ENCODE measurements at regions not wholly inside any gene's neighbourhood (a gene's known extent, or its start where the extent isn't known, plus 50 kb on each side); places are given as distances from the start of the nearest gene placed in this dataset.

DNA sequence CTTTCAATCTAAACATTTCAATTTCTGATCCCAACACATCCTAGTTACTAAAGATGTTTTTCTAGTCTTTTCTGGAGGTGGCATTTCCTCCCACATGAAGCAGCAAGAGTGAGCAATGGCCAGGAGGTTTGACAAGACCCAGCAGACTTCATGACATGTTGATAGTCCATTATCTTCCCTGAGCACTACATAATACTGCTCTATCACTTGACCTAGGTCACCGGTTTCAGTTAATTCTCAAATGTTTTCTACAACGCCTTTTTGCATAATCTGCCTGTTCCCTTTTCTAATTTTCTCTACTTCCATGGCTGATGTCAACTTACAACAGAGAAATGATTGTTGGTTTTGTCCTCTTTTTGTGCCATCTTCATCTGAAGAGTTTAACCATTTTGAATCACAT lies 62.0 kb upstream of the GPRIN3 start:
- H3K36me3 ChIP-seq (ENCODE audit: control insufficient read depth, insufficient read depth, low read length): no peaks in the 10 kb centered on the region
- DNase-seq: no peak
- H3K4me1 ChIP-seq (ENCODE audit: control insufficient read depth, insufficient read depth, low read length): peaks cover 6% of the 10 kb centered on the region
- WGBS (ENCODE audit: insufficient coverage, low lambda C conversion rate): 89% methylated on average over 1 of the region's 2 CpGs
- H3K9me3 ChIP-seq (ENCODE audit: control insufficient read depth, low read depth, low read length): no peaks in the 10 kb centered on the region
- no peak overlapping the region for H3K4me3 ChIP-seq (ENCODE audit: low read length)
- peaks cover 2% of the 10 kb centered on the region for H3K27me3 ChIP-seq (ENCODE audit: control insufficient read depth, insufficient read depth, low read length)
- no peak overlapping the region for H3K27ac ChIP-seq (ENCODE audit: low read length)

DNA sequence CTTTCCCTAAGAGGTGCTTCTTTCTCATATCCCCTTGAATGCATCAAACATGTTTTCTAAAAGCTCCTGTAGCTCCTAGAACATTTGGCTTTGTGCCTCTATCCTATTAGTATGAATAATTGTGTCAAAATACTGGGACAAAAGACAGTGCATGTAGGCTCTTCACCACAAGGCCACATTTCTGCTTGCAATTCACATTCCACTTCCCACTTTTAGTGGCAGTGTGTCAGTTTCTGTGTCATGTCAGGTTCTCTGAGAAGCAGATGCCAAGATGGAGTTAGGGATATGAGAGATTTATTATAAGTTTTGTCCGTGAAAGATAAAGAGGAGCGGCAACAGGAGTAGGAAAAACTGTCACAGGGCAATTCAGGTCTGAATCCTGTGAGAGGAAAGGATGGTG lies 61.3 kb upstream of the GPRIN3 start:
- no peak overlapping the region for H3K4me3 ChIP-seq (ENCODE audit: low read length)
- peaks cover 2% of the 10 kb centered on the region for H3K27me3 ChIP-seq (ENCODE audit: control insufficient read depth, insufficient read depth, low read length)
- WGBS (ENCODE audit: insufficient coverage, low lambda C conversion rate): 93% methylated on average over 2 of the region's 2 CpGs
- peaks cover 6% of the 10 kb centered on the region for H3K4me1 ChIP-seq (ENCODE audit: control insufficient read depth, insufficient read depth, low read length)
- DNase-seq: no peak
- no peaks in the 10 kb centered on the region for H3K9me3 ChIP-seq (ENCODE audit: control insufficient read depth, low read depth, low read length)
- no peaks in the 10 kb centered on the region for H3K36me3 ChIP-seq (ENCODE audit: control insufficient read depth, insufficient read depth, low read length)
- H3K27ac ChIP-seq (ENCODE audit: low read length): no peak overlapping the region

DNA sequence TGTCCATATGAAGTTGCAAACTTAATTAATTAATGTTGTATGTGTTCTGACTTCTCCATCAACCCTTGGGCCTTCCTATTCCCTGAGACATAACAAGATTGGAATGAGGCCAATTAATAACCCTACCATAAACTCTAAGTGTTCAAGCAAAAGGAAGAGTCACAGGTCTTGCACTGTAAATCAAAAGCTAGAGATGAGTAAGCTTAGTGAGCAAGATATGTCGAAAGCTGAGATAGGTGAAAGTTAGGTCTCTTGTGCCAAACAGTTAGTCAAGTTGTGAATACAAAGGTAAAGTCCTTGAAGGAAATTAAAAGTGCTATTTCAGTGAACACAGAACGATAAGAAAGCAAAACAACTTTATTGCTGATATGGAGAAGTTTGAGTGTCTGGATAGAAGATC lies 58.2 kb upstream of the GPRIN3 start:
- no peaks in the 10 kb centered on the region for H3K36me3 ChIP-seq (ENCODE audit: control insufficient read depth, insufficient read depth, low read length)
- H3K4me3 ChIP-seq (ENCODE audit: low read length): no peak overlapping the region
- H3K9me3 ChIP-seq (ENCODE audit: control insufficient read depth, low read depth, low read length): no peaks in the 10 kb centered on the region
- WGBS (ENCODE audit: insufficient coverage, low lambda C conversion rate): 21% methylated on average over 2 of the region's 2 CpGs
- H3K4me1 ChIP-seq (ENCODE audit: control insufficient read depth, insufficient read depth, low read length): peaks cover 6% of the 10 kb centered on the region
- H3K27me3 ChIP-seq (ENCODE audit: control insufficient read depth, insufficient read depth, low read length): peaks cover 2% of the 10 kb centered on the region
- no peak overlapping the region for H3K27ac ChIP-seq (ENCODE audit: low read length)
- DNase-seq: peak; percentile 75 to 89

DNA sequence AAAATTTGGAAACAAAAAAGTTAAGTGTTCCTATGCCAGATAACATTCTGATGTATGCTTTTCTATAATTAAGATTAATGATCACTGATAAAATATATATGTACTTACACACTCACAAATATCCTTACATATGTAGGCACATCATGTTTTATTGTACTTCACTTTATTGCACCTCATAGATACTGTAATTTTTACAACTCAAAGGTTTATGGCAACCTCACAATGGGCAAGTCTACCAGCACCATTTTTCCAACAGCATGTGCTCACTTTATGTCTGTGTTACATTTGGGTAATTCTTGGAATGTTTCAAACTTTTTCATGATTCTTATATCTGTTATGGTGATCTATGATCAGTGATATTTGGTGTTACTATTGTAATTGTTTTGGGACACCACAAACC lies 57.8 kb upstream of the GPRIN3 start:
- H3K9me3 ChIP-seq (ENCODE audit: control insufficient read depth, low read depth, low read length): no peaks in the 10 kb centered on the region
- no peak overlapping the region for H3K27ac ChIP-seq (ENCODE audit: low read length)
- DNase-seq: no peak
- H3K36me3 ChIP-seq (ENCODE audit: control insufficient read depth, insufficient read depth, low read length): no peaks in the 10 kb centered on the region
- H3K4me3 ChIP-seq (ENCODE audit: low read length): no peak overlapping the region
- peaks cover 6% of the 10 kb centered on the region for H3K4me1 ChIP-seq (ENCODE audit: control insufficient read depth, insufficient read depth, low read length)
- peaks cover 2% of the 10 kb centered on the region for H3K27me3 ChIP-seq (ENCODE audit: control insufficient read depth, insufficient read depth, low read length)

DNA sequence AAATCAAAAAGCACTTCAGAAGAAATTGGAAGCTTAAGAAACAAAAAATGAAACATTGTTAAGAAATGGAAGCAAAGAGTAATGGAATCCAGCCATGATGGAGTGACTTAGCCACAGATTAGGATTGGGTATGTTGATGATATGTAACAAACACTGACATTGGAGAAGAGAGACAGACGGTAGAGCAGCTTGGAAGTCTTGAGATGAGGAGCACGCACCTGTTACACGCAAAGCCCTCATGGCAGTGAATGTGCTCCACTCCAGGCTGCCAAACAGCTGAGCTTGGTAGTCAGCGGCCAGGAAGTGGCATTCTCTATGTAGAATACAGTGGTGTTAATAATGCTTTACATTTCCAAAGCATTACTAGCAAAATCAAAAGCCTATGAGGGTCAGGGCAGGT lies 56.9 kb upstream of the GPRIN3 start:
- no peaks in the 10 kb centered on the region for H3K9me3 ChIP-seq (ENCODE audit: control insufficient read depth, low read depth, low read length)
- no peak for DNase-seq
- H3K36me3 ChIP-seq (ENCODE audit: control insufficient read depth, insufficient read depth, low read length): no peaks in the 10 kb centered on the region
- no peak overlapping the region for H3K27ac ChIP-seq (ENCODE audit: low read length)
- WGBS (ENCODE audit: insufficient coverage, low lambda C conversion rate): no CpG with 5 or more reads among the region's 4 CpGs
- H3K4me3 ChIP-seq (ENCODE audit: low read length): no peak overlapping the region
- H3K27me3 ChIP-seq (ENCODE audit: control insufficient read depth, insufficient read depth, low read length): no peaks in the 10 kb centered on the region
- H3K4me1 ChIP-seq (ENCODE audit: control insufficient read depth, insufficient read depth, low read length): peaks cover 6% of the 10 kb centered on the region

DNA sequence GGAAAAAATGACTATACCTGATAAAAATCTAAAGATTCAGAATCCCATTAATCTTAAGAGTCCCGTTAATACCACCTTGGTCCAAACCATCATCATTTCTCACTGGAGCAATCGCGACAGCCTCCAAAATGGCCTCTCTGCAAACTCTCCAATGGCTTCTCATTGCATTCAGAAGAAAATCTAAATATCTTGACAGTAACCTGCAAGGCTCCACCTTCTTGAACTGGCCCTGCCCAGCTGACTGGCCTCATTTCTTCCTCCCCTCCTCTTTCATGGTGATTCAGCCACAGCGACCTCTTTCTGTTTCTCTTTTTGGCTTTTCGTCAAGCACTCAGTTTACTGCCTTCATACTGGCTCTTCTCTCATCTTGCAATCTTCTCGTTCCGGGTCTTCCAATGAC lies 56.2 kb upstream of the GPRIN3 start:
- H3K9me3 ChIP-seq (ENCODE audit: control insufficient read depth, low read depth, low read length): no peaks in the 10 kb centered on the region
- no peaks in the 10 kb centered on the region for H3K27me3 ChIP-seq (ENCODE audit: control insufficient read depth, insufficient read depth, low read length)
- no peak overlapping the region for H3K27ac ChIP-seq (ENCODE audit: low read length)
- H3K36me3 ChIP-seq (ENCODE audit: control insufficient read depth, insufficient read depth, low read length): no peaks in the 10 kb centered on the region
- peaks cover 6% of the 10 kb centered on the region for H3K4me1 ChIP-seq (ENCODE audit: control insufficient read depth, insufficient read depth, low read length)
- DNase-seq: no peak
- H3K4me3 ChIP-seq (ENCODE audit: low read length): no peak overlapping the region
- WGBS (ENCODE audit: insufficient coverage, low lambda C conversion rate): 97% methylated on average over 4 of the region's 7 CpGs

DNA sequence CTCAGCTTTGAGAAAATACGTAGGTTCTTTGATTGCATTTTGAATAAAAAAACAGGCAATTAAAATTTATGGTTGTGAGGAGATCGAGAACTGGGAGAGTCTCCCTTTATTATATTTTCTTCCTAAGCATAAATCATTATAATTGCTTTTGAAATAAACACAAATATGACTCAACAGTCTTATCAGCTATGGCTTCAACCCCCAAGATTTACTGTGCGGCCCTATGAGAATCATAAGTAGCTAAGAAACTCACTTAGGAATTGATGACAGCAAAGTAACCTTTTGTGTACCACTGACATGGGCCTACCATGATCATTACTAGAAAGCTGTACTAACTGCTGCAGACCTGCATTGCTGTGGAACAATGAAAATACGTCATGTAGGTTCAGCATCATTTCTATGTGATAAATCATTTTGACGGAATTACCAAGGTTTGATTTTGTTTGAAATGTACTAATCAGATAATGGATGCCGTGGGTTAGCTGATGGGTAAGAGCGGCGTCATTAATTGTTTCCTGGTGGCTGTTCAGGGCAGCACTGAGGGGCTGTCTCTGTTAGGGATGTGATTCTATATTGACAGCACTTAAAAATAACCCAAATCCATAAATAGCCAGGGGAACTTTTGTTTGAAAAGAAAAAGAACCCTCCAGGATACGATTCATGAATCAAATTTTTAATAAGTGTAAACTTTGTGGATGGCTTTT lies 51.5 kb upstream of the GPRIN3 start:
- H3K36me3 ChIP-seq (ENCODE audit: control insufficient read depth, insufficient read depth, low read length): no peaks in the 10 kb centered on the region
- no peak for DNase-seq
- H3K27ac ChIP-seq (ENCODE audit: low read length): no peak overlapping the region
- no peaks in the 10 kb centered on the region for H3K4me1 ChIP-seq (ENCODE audit: control insufficient read depth, insufficient read depth, low read length)
- no peaks in the 10 kb centered on the region for H3K27me3 ChIP-seq (ENCODE audit: control insufficient read depth, insufficient read depth, low read length)
- H3K4me3 ChIP-seq (ENCODE audit: low read length): no peak overlapping the region
- 92% methylated on average over 2 of the region's 9 CpGs for WGBS (ENCODE audit: insufficient coverage, low lambda C conversion rate)
- H3K9me3 ChIP-seq (ENCODE audit: control insufficient read depth, low read depth, low read length): no peaks in the 10 kb centered on the region

DNA sequence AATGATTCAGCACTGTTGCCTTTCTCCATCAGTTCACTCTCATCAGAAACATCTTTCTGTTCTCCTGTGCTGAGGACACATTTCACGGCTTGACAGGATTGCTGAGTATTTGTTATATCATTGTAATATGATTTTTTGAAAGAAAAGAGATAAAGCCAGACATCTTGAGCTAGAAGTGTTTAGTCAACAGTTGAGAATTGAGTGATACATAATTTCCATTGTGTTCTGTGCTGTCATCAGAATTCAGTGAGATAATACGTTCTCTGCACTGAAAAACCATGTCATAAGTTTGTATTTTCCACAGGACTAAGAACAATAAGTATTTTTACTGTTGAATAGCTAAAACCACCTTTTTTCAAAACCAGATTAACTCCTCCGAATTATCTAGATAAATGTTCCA lies 50.2 kb upstream of the GPRIN3 start:
- DNase-seq: no peak
- H3K27me3 ChIP-seq (ENCODE audit: control insufficient read depth, insufficient read depth, low read length): no peaks in the 10 kb centered on the region
- no peaks in the 10 kb centered on the region for H3K9me3 ChIP-seq (ENCODE audit: control insufficient read depth, low read depth, low read length)
- H3K36me3 ChIP-seq (ENCODE audit: control insufficient read depth, insufficient read depth, low read length): no peaks in the 10 kb centered on the region
- H3K27ac ChIP-seq (ENCODE audit: low read length): no peak overlapping the region
- no peak overlapping the region for H3K4me3 ChIP-seq (ENCODE audit: low read length)
- H3K4me1 ChIP-seq (ENCODE audit: control insufficient read depth, insufficient read depth, low read length): no peaks in the 10 kb centered on the region
- 88% methylated on average over 1 of the region's 3 CpGs for WGBS (ENCODE audit: insufficient coverage, low lambda C conversion rate)
